ENCODE measurements at regions not wholly inside any gene's neighbourhood (a gene's known extent, or its start where the extent isn't known, plus 50 kb on each side); places are given as distances from the start of the nearest gene placed in this dataset.

DNA sequence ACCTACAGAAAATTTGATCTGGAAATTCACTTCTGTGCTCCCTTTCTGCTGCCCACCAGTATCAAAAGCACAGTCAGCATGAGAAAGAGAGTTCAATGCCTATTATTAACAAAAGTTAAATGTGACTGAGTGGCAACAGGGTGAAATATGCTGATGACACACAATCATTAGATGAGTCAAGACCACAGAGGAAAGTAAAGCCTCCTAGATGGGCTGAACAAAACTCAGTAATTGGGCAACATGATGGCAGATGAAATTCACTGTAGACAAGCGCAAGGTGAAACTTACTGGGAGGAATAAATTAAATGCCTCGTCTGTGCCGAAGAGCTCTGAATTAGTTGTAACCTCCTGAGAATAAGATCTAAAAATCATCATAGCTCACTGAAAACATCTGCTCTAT, 752.8 kb downstream of the IRX1 start:
- TF ChIP-seq, protein P1, sequence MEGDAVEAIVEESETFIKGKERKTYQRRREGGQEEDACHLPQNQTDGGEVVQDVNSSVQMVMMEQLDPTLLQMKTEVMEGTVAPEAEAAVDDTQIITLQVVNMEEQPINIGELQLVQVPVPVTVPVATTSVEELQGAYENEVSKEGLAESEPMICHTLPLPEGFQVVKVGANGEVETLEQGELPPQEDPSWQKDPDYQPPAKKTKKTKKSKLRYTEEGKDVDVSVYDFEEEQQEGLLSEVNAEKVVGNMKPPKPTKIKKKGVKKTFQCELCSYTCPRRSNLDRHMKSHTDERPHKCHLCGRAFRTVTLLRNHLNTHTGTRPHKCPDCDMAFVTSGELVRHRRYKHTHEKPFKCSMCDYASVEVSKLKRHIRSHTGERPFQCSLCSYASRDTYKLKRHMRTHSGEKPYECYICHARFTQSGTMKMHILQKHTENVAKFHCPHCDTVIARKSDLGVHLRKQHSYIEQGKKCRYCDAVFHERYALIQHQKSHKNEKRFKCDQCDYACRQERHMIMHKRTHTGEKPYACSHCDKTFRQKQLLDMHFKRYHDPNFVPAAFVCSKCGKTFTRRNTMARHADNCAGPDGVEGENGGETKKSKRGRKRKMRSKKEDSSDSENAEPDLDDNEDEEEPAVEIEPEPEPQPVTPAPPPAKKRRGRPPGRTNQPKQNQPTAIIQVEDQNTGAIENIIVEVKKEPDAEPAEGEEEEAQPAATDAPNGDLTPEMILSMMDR (IDR thresholded peaks at IDR 0.05), result no peak
- TF ChIP-seq EP300 (IDR thresholded peaks at IDR 0.05), result no peak
